ENCODE measurements at regions not wholly inside any gene's neighbourhood (a gene's known extent, or its start where the extent isn't known, plus 50 kb on each side); places are given as distances from the start of the nearest gene placed in this dataset.
"Not testable (repeated sequence)": the region's sequence is repeated elsewhere in the genome, so short reads cannot be mapped to it uniquely, and the experiment has no call there.

GRCh38 chr17:22044706-22045246, 352.5 kb downstream of the KCNJ18 start:
- in situ Hi-C loops (cut with HindIII; ENCODE audit: low pct_unique_long_range_greater_than_20kb, low sequenced_read_pairs); DNase-seq (ENCODE audit: low read depth): not testable (repeated sequence)

- in situ Hi-C loops (cut with HindIII; ENCODE audit: low pct_unique_long_range_greater_than_20kb, low sequenced_read_pairs); DNase-seq (ENCODE audit: low read depth): not testable (repeated sequence)
Observed at GRCh38 chr17:22047521-22047920, 355.2 kb downstream of the KCNJ18 start.

GRCh38 chr17:22048226-22048625, 355.9 kb downstream of the KCNJ18 start:
- in situ Hi-C loops (cut with HindIII; ENCODE audit: low pct_unique_long_range_greater_than_20kb, low sequenced_read_pairs); DNase-seq (ENCODE audit: low read depth): not testable (repeated sequence)

GRCh38 chr17:22050766-22051165, 358.4 kb downstream of the KCNJ18 start:
- DNase-seq (ENCODE audit: low read depth); in situ Hi-C loops (cut with HindIII; ENCODE audit: low pct_unique_long_range_greater_than_20kb, low sequenced_read_pairs): not testable (repeated sequence)

GRCh38 chr17:22052715-22053114, 360.4 kb downstream of the KCNJ18 start:
- in situ Hi-C loops (cut with HindIII; ENCODE audit: low pct_unique_long_range_greater_than_20kb, low sequenced_read_pairs); DNase-seq (ENCODE audit: low read depth): not testable (repeated sequence)

GRCh38 chr17:22056566-22056965, 364.2 kb downstream of the KCNJ18 start:
- DNase-seq (ENCODE audit: low read depth); in situ Hi-C loops (cut with HindIII; ENCODE audit: low pct_unique_long_range_greater_than_20kb, low sequenced_read_pairs): not testable (repeated sequence)

GRCh38 chr17:22075918-22076317, 383.6 kb downstream of the KCNJ18 start:
- DNase-seq (ENCODE audit: low read depth); in situ Hi-C loops (cut with HindIII; ENCODE audit: low pct_unique_long_range_greater_than_20kb, low sequenced_read_pairs): not testable (repeated sequence)

- DNase-seq (ENCODE audit: low read depth); in situ Hi-C loops (cut with HindIII; ENCODE audit: low pct_unique_long_range_greater_than_20kb, low sequenced_read_pairs): not testable (repeated sequence)
Observed at GRCh38 chr17:22088589-22088988, 396.3 kb downstream of the KCNJ18 start.

GRCh38 chr17:22090263-22090935, 398.1 kb downstream of the KCNJ18 start:
- no peak for DNase-seq (ENCODE audit: low read depth)
- in situ Hi-C loops (cut with HindIII; ENCODE audit: low pct_unique_long_range_greater_than_20kb, low sequenced_read_pairs), result no loop called here

- in situ Hi-C loops (cut with HindIII; ENCODE audit: low pct_unique_long_range_greater_than_20kb, low sequenced_read_pairs); DNase-seq (ENCODE audit: low read depth): not testable (repeated sequence)
Observed at GRCh38 chr17:22091041-22091679, 398.8 kb downstream of the KCNJ18 start.

- in situ Hi-C loops (cut with HindIII; ENCODE audit: low pct_unique_long_range_greater_than_20kb, low sequenced_read_pairs); DNase-seq (ENCODE audit: low read depth): not testable (repeated sequence)
Observed at GRCh38 chr17:22091840-22092239, 399.5 kb downstream of the KCNJ18 start.

GRCh38 chr17:22095414-22095813, 403.1 kb downstream of the KCNJ18 start:
- DNase-seq (ENCODE audit: low read depth); in situ Hi-C loops (cut with HindIII; ENCODE audit: low pct_unique_long_range_greater_than_20kb, low sequenced_read_pairs): not testable (repeated sequence)

- DNase-seq (ENCODE audit: low read depth); in situ Hi-C loops (cut with HindIII; ENCODE audit: low pct_unique_long_range_greater_than_20kb, low sequenced_read_pairs): not testable (repeated sequence)
Observed at GRCh38 chr17:22099633-22100032, 407.3 kb downstream of the KCNJ18 start.

GRCh38 chr17:22102177-22102576, 409.9 kb downstream of the KCNJ18 start:
- DNase-seq (ENCODE audit: low read depth), result no peak
- in situ Hi-C loops (cut with HindIII; ENCODE audit: low pct_unique_long_range_greater_than_20kb, low sequenced_read_pairs), result no loop called here

GRCh38 chr17:22116720-22117119, 424.4 kb downstream of the KCNJ18 start:
- in situ Hi-C loops (cut with HindIII; ENCODE audit: low pct_unique_long_range_greater_than_20kb, low sequenced_read_pairs); DNase-seq (ENCODE audit: low read depth): not testable (repeated sequence)

GRCh38 chr17:22117401-22117800, 425.1 kb downstream of the KCNJ18 start:
- in situ Hi-C loops (cut with HindIII; ENCODE audit: low pct_unique_long_range_greater_than_20kb, low sequenced_read_pairs); DNase-seq (ENCODE audit: low read depth): not testable (repeated sequence)

GRCh38 chr17:22119016-22119415, 426.7 kb downstream of the KCNJ18 start:
- DNase-seq (ENCODE audit: low read depth); in situ Hi-C loops (cut with HindIII; ENCODE audit: low pct_unique_long_range_greater_than_20kb, low sequenced_read_pairs): not testable (repeated sequence)

- DNase-seq (ENCODE audit: low read depth); in situ Hi-C loops (cut with HindIII; ENCODE audit: low pct_unique_long_range_greater_than_20kb, low sequenced_read_pairs): not testable (repeated sequence)
Observed at GRCh38 chr17:22119751-22120150, 427.4 kb downstream of the KCNJ18 start.

GRCh38 chr17:22123536-22124281, 431.4 kb downstream of the KCNJ18 start:
- in situ Hi-C loops (cut with HindIII; ENCODE audit: low pct_unique_long_range_greater_than_20kb, low sequenced_read_pairs), result no loop called here
- DNase-seq (ENCODE audit: low read depth), result no peak

Measured in Caki2 (cell line).